ENCODE measurements at regions not wholly inside any gene's neighbourhood (a gene's known extent, or its start where the extent isn't known, plus 50 kb on each side); places are given as distances from the start of the nearest gene placed in this dataset.

- TF ChIP-seq CBX8 (IDR thresholded peaks at IDR 0.05; ENCODE audit: borderline replicate concordance, low read depth, low read length) (no peak), POLR2A (IDR thresholded peaks at IDR 0.05; ENCODE audit: control extremely low read depth in 1 of 2, low read depth in 2 of 2, low read length in 2 of 2) (no peak), CHD1 (IDR thresholded peaks at IDR 0.05; ENCODE audit: low read depth, low read length) (no peak), CBX5 (IDR thresholded peaks at IDR 0.05; ENCODE audit: low read depth, low read length) (no peak), SRF (IDR thresholded peaks at IDR 0.05; ENCODE audit: low read depth, low read length) (no peak), EZH2 (IDR thresholded peaks at IDR 0.05; ENCODE audit: low read depth, low read length, severe bottlenecking) (no peak), TBP (IDR thresholded peaks at IDR 0.05; ENCODE audit: low read depth, low read length) (no peak), CEBPB (IDR thresholded peaks at IDR 0.05; ENCODE audit: low read depth, low read length) (no peak)
- TF ChIP-seq, protein P1, sequence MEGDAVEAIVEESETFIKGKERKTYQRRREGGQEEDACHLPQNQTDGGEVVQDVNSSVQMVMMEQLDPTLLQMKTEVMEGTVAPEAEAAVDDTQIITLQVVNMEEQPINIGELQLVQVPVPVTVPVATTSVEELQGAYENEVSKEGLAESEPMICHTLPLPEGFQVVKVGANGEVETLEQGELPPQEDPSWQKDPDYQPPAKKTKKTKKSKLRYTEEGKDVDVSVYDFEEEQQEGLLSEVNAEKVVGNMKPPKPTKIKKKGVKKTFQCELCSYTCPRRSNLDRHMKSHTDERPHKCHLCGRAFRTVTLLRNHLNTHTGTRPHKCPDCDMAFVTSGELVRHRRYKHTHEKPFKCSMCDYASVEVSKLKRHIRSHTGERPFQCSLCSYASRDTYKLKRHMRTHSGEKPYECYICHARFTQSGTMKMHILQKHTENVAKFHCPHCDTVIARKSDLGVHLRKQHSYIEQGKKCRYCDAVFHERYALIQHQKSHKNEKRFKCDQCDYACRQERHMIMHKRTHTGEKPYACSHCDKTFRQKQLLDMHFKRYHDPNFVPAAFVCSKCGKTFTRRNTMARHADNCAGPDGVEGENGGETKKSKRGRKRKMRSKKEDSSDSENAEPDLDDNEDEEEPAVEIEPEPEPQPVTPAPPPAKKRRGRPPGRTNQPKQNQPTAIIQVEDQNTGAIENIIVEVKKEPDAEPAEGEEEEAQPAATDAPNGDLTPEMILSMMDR (IDR thresholded peaks at IDR 0.05; ENCODE audit: control extremely low read depth in 1 of 3, insufficient read depth in 1 of 3, low read depth in 1 of 3, low read length in 3 of 3) = no peak
- TF ChIP-seq, protein P2, sequence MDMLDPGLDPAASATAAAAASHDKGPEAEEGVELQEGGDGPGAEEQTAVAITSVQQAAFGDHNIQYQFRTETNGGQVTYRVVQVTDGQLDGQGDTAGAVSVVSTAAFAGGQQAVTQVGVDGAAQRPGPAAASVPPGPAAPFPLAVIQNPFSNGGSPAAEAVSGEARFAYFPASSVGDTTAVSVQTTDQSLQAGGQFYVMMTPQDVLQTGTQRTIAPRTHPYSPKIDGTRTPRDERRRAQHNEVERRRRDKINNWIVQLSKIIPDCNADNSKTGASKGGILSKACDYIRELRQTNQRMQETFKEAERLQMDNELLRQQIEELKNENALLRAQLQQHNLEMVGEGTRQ (IDR thresholded peaks at IDR 0.05; ENCODE audit: low read length) = no peak
These were observed 155.8 kb upstream of the LRIG1 start for GRCh38 chr3:66656609-66657008.

Measured in H1 (cell line).